HG02798 (cell line): ENCODE measurements at regions not wholly inside any gene's neighbourhood (a gene's known extent, or its start where the extent isn't known, plus 50 kb on each side); places are given as distances from the start of the nearest gene placed in this dataset.
"Not testable (repeated sequence)": the region's sequence is repeated elsewhere in the genome, so short reads cannot be mapped to it uniquely, and the experiment has no call there.

Source experiments
- ATAC-seq: cut with Tn5 transposase; IDR thresholded peaks from one replicate; pipeline ENCODE4 v1.9.1; 2021; ENCODE audit warnings: mild to moderate bottlenecking; ENCODE audit not compliant: unreplicated experiment, poor library complexity

DNA sequence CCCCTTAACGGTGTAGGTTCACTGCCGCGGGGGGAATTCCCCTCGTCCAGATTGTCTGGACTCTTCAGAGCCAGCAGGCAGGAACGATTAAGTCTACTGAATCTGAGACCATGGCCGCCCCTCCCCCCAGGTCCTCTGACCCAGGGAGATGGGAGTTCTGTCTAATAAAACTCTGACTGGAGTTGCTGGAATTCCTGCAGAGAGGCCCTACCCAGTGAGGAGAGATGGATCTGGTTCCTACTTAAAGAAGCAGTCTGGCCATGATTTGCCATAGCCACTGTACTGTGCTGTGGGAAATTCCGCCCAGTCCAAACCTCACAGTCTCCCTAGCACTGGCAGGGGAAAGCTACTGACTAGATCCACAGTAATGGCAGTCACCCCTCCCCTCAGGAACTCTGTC is 237.7 kb upstream of the RASA1 start:
- no peak for ATAC-seq

DNA sequence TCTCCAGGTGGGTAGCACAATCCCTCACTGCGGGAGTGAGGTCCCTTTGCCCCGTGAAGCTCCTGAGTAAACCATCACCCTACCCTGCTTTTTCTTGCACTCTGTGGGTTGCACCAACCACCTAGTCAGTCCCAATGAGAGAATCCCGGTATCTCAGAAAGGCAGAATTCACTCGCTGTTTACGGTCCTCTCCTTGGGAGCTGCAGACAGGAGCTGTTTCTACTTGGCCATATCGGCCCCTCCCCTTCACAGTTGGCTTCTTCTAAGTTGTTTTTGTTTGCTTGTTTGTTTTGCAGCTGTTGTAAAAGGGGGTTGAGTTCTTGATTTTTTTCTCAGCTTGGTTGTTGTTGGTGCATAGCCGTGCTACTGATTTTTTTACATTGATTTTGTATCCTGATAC is 237.0 kb upstream of the RASA1 start:
- ATAC-seq = no peak

DNA sequence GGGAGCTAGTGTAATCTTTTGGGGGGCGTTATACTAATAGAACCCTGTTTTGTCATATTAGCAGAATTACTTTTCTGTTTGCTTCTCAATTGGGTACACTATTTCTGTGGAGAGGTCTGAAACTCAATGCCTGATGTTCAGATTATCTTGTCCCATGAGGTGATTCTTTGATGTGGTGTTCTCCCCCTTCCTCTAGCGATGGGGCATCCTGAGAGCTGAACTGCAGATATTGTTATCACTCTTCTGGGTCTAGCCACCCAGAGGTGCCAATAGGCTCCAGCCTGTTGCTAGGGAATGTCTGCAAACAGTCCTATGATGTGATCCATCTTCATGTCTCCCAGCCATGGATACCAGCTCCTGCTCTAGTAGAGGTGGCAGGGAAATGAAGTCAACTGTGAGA is 233.1 kb upstream of the RASA1 start:
- no peak for ATAC-seq

DNA sequence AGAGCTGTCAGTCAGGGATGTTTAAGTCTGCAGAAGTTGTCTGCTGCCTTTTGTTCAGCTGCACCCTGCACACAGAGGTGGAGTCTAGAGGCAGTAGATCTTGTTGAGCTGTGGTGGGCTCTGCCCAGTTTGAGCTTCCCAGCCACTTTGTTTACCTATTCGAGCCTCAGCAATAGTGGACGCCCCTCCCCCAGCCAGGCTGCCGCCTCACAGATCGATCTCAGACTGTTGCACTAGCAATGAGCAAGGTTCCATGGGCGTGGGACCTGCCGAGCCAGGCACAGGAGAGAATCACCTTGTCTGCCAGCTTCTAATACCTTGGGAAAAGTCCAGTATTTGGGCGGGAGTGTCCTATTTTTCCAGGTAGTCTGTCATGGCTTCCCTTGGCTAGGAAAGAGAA is 225.1 kb upstream of the RASA1 start:
- no peak for ATAC-seq

DNA sequence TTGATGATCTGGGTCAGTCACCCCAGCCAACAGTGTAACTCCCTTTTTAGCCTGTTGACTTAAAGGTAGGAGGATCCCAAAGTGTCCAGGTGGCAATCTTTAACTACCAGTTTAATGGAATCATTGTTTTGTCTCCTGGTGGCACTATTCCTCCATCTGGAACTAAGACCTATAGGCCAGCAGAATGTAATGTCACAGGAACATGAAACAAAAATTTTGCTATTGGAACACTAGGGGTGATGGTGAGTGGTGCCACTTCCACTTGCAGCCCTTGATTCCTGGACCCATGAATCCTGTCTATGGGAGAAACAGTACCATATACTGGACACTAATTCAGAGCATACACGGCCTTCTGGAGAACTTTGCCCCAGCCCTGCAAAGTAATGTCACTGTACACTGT is 219.5 kb upstream of the RASA1 start:
- no peak for ATAC-seq

DNA sequence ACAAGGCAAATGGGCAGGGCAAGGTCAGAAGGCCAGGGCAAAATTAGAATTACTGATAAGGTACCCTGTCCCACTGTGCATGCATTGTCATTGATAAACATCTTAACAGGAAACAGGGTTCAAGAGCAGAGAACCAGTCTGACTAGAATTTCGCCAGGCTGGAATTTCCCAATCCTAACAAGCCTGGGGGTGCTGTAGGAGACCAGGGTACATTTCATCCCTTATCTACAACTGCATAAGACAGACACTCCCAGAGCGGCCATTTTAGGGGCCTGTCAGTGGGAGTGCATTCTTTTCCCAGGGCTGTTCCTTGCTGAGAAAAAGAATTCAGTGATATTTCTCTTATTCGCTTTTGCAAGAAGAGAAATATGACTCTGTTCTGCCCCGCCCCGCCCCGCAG is 218.7 kb upstream of the RASA1 start:
- ATAC-seq = not testable (repeated sequence)

DNA sequence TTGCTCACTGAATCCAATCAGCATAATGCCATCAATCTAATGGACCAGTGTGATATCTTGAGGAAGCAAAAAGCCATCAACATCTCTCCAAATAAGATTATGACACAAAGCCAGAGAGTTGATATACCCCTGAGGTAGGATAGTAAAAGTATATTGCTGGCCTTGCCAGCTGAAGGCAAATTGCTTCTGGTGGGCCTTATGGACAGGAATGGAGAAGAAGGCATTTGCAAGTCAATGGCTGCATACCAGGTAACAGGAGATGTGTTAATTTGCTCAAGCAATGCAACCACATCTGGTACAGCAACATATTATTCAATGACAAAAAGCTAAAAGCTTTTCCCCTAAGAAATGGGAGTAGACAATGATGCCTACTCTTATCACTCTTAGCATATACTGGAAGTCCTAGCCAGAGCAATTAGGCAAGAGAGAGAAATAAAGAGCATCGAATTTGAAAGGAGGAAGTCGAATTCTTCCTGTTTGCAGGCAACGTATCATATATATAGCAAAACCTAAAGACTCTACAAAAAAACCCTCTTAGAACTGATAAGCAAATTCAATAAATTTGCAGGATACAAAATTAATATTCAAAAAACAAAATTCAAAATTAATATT is 216.1 kb upstream of the RASA1 start:
- ATAC-seq = no peak

DNA sequence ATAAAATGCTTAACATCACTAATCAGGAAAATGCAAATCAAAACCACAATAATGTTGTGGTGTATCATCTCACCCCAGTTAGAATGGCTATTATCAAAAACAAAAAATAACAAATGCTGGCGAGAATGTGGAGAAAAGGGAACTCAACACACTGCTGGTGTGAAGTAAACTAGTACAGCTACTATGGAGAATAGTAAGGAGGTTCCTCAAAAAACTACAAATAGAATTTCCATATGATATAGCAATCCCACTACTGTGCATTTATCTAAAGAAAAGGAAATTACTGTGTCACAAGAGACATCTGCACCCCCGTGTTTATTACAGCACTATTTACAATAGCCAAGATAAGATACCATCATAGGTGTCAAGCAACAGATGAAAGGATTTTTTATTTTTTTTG is 214.5 kb upstream of the RASA1 start:
- no peak for ATAC-seq

DNA sequence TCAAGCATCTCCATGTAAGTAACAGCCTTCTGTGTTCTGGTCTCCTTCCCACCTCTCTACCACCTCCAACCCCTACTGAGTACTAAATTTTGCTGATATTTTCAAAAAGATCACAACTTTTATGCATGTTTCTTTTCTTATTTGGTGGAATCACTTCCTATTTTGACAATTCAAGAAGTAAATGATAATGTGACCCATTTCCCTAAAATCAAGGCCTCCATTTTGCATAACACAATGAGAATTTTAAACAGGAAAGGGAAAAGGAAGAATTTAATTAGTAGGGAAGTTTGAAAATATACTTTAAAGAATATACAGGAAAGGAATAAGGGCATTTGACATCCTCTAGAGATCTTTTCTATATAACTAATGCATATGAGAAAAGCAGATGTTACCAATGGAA is 212.9 kb upstream of the RASA1 start:
- no peak for ATAC-seq

DNA sequence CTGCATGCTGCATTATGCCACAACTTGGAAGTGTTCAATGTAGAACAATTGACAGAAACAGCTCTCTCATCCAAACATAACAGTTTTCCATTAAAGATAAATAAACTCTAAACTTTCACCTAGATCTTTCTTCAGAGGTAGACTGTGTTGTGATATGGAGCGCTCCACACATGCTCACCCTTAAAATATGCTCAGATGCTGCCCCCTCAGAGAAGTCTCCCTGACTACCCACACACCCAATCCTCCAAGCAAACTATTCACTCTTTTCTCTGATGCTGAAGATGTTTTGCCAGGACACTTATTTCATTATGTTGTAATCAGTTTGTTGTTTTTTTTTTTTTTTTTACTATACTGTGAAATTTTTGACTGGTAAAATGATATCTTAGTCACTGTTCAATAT is 206.6 kb upstream of the RASA1 start:
- no peak for ATAC-seq

DNA sequence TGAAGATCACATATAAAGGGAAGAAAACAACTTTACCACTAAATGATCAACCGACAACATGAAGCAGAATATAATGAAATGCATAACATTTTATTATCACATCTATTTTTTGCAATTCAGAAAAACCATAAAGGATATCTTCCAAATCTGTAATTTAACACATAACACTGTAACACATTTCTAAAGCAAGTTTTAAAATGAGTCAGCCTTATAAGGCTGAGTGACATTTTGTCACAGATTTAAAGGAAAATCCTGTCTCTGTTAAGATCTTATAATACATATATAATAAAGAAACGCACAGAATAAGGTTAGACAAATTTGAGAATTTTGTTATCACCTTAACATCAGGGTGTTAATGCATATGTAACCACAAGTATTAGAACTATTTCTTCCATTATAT is 198.4 kb upstream of the RASA1 start:
- no peak for ATAC-seq

DNA sequence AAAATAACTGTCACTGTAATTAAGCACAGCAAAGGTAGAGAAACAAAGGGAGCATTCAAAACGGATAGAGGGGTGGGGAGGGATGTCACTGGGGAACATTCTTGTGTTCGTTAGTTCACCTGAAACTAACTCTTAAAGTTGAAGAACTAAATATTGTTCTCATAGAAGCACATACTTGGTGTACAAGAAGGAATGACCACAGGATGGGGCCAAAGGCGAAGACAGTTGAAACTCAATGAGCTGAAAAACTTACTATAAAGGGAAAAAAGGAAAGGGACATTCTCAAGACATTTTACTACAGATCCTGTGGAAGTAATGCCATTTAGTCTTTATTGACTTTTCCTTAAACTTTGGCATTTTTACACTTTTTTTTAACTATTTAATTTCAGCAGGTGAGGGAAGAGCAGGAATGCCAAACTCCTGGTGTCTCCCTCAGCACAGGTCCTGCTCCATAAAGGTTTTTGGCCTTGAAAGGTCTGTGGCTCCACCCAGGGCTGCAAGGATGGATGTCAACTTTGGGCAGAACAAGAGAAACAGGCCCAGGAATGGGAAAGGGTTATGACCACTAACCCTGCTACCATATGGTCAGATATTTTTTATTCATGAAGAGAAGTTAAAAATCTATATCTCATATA is 197.6 kb upstream of the RASA1 start:
- ATAC-seq = peak; percentile 81

DNA sequence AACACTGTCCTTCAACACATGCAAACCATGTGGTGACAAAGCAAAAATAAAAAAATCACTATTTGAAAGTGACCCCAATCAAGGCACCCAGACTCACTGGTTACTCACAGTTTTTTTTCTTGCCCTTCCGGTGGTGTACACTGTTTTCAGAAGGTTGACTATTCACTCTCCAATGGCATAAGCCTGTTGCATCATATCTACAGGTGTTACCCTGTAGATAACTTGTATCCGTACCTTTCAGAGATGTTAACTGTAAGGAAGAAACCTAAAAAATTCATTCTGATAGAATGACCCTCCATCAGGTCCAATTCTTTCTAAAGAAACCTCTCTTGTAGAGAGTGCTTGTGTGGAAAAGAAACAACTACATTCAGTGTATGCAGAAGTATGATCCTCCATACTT is 193.6 kb upstream of the RASA1 start:
- ATAC-seq = no peak

DNA sequence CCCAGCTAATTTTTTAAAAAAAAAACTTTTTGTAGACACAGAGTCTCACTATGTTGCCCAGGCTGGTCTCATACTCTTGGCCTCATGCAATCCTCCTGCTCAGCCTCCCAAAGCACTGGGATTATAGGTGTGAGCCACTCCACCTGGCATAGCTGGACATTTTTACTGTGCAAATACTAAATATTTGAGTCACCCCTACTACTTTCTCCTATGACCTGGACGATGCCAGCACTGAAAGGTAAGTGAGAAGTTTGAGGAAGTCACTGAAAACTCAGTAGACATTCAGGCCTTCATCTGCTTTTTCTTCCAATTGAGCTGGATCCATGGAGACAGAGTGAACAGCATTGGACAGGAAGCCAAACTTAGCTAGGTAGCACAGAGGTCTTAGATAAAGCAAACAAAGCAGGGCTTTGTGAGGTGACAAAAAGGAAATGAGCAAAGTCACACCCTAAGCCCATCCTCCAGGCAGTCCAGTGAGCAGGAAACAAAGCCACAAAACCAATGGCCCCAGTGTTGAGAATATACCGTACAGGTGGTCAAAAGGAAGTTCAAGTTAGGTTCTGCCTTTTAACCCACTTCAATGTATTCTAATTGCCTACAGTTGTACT is 192.6 kb upstream of the RASA1 start:
- peak; percentile 94 for ATAC-seq

DNA sequence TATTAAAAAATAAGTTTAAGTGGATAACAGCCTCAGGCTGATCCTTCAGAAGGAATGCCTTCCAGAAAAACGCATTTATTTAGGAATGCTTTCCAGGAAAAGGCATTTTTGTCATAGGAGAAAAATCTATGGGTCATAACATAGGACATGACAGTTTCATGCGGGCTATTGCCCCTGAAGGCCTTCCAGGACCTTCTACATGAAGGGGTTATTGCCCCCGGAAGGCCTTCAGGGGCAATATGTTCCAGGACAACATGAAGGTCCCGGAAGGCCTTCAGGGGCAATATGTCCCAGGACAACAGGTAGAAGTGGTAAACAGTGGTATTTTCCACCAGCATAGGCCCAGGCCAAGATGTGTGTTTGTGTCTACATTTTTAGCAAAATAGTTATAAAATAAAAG is 191.3 kb upstream of the RASA1 start:
- ATAC-seq = no peak

DNA sequence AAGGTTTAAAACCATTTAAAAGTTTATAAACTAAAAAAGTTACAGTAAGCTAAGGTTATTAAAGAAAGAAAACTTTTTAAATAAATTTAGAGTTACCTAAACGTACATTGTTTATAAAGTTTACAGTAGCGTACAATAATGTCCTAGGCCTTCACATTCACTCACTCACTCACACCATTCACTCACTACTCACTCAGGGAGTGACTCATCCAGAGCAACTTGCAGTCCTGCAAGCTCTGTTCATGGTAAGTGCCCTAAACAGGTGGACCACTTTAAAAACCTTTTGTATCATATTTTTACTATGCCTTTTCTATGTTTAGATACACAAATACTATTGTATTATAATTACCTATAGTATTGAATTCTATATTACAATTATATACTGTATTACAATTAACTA is 190.8 kb upstream of the RASA1 start:
- ATAC-seq = no peak

DNA sequence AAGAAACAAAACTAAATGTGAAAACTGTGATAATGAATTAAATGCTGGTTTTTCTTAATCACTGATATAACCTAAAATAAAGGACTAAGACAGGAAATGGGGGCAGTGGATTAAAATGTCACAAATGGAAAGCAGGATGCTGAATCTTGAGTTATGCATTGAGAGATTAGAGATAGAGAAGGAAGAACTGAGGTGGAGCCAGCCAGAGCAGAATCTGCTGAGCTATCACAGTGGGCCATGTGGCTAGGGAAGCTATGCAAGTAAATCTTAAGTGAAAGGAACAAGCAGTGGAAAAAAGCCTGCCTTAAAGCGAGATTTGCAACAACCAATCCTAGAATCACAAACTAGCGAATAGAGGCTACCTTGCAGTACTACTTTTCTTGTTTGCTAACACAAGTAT is 188.5 kb upstream of the RASA1 start:
- ATAC-seq = no peak

DNA sequence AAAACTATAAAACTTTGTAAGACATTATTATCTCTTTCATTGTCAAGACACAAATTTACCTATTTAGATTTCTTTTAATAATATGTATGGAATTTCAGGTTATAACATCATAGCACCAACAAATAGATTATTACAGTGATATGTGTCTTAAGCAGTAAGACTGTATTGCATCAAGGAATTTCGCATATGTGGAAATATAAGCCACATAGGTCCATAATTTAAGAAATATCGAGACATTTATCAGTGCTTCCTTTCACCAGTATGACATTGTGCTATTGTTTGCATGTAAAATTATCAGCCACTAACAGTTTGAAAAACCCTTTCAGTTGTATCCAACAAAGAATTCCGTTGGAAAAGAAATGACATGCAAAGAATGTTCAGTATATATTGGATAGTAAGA is 186.7 kb upstream of the RASA1 start:
- ATAC-seq = no peak

DNA sequence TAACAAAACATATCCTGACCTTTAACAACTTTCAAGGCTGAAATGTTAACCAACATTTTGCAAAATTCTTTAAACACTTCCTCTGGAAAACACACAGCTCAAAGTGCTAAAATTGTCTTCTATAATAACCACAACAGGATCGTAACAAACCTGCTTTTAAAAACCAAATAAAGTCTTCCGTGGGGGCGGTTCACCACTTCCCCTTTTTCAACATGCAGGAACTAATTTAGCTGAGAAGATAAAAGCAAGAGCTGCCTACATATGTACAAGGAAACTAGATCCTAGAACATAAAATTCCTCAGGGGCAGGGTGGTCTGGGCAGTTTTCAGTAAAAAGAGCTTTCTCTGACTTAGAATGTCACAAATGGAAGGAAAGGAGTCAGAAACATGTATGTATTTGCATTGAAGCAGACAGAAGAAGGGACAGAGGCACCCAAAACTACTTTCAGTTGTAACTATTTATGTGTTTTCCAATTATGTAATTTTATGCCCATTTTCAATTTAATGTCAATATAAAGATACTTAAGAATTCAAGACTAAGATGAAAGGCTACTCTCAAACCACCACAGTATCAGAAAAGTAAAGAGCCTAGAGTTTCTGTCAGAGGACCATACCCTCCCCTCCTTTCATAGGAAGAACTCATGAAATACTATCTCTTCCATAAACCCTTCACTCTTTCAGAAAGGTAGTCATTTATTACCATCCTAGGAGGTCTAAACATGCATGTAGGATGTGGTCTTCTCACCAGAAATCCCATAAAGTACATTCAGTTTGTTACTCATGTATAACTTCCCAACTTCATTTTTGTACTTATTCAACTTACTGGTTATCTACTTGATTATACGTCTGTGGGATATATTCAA is 185.9 kb upstream of the RASA1 start:
- ATAC-seq = peak; percentile 94

DNA sequence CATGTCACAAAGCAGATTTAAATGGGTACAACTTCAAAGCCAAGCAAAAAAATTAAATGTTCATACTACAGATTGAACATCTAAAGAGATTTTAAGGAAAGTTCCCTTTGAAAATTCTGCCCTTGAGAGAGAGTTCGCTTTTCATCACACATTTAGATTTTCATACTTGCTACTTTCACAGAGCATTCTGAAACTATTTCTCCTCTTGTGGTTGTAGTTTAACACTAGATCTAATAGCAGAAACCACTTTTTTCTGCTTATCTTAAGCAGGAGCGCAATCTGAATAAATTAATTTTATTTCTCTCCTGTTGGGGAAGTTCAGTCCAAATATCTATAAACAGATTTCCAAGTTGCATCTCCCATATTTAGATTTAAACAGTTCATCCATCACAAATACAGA is 173.3 kb upstream of the RASA1 start:
- ATAC-seq = no peak

DNA sequence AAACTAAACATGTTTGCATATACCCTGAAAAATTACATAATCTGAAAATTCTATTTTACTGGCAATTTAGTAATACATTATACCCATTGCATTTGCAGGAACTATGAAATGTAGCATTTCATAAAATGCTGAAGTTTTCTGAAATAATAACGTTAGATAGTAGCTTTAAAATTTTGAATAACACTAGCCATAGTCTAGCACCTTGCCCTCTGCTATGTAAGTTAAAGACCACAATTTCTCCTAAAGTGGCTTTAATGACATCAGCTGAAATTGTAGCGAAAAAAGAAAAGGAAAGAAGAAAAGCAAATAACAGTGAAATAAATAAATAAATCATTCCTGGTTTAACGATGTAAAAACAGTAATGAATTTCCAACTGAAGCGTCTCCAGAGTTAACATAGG is 172.8 kb upstream of the RASA1 start:
- no peak for ATAC-seq
